Sciatic nerve (tissue), 2 donors: ENCODE measurements at regions not wholly inside any gene's neighbourhood (a gene's known extent, or its start where the extent isn't known, plus 50 kb on each side); places are given as distances from the start of the nearest gene placed in this dataset.
"Not testable (repeated sequence)": the region's sequence is repeated elsewhere in the genome, so short reads cannot be mapped to it uniquely, and the experiment has no call there.

Experiments used
- ATAC-seq: fragments of 200-7000 bp; cut with Tn5 transposase; one replicate; pipeline ENCODE4 v1.9.1; 2020; ENCODE audit warnings: mild to moderate bottlenecking, moderate library complexity
- DNase-seq: peaks from one replicate; pipeline ENCODE4 v3.0.0-alpha.2; 2020; ENCODE audit warnings: low spot score
- intact Hi-C: fragments of 100-400 bp; cut with DNase I; formaldehyde crosslinking; loops from one replicate; pipeline ENCODE4 v1.14.2; 2022
- donor health status: DM: no; HTN: no; CAD: no.
- donor health status: DM: no; HTN: no; CAD: no.

GRCh38 chr2:35174845-35175244 lies 1180.7 kb upstream of the CRIM1 start:
- ATAC-seq (no peak), DNase-seq (no peak)
- intact Hi-C loops, result no loop called here

GRCh38 chr2:35172687-35173086 lies 1182.9 kb upstream of the CRIM1 start:
- DNase-seq, result no peak
- no peak for ATAC-seq
- intact Hi-C loops, result no loop called here

- ATAC-seq, result no peak
- DNase-seq, result no peak
- intact Hi-C loops, result no loop called here
Observed at GRCh38 chr2:35168351-35168750, 1187.2 kb upstream of the CRIM1 start.

GRCh38 chr2:35163948-35164347 lies 1191.6 kb upstream of the CRIM1 start:
- ATAC-seq, result no peak
- DNase-seq, result no peak
- intact Hi-C loops, result no loop called here

GRCh38 chr2:35160871-35161270 lies 1194.7 kb upstream of the CRIM1 start:
- intact Hi-C loops, result no loop called here
- ATAC-seq, result no peak

DNA sequence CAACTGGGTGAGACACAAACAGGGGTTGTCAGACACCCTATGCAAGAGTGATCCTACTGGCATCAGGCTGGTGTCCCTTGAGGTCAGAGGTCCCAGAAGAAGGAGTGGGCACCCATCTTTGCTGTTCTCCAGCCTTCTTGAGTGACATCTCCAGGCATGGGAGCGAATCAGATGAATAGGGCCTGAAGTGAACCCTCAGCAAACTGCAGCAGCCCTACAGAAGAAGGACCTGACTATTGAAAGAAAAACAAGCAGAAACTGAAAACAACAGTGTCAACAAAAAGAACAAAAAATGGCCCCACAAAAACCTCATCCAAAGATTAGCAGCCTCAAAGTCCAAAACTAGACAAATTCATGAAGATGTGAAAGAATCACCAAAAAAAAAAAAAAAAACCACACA lies 1229.7 kb upstream of the CRIM1 start:
- DNase-seq (no peak), ATAC-seq (no peak)
- intact Hi-C loops, result no loop called here

More at GRCh38 chr2:35160871-35161270, 1194.7 kb upstream of the CRIM1 start:
- DNase-seq, result no peak

DNA sequence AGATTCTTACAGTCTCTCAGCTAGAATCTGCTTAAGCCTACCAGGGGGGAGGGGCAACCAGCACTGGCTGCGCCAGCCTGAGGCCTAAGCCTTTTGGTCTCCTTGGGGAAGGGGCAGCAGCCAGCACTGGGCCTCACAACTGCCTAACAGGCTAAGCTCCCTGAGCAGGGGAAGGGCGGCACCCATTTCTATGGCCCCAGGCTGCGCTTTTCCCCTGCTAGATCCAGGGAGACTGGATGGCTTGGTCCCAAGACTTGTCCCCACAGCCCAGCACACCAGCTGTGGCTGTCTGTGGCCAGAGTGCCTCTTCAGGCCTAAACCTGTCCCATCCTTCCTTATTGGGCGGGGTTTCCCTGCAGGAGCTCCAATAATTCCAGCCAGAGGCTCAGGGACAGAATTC lies 1230.3 kb upstream of the CRIM1 start:
- DNase-seq (no peak), ATAC-seq (no peak)
- intact Hi-C loops, result no loop called here

- intact Hi-C loops, result no loop called here
Observed at GRCh38 chr2:35116151-35116550, 1239.4 kb upstream of the CRIM1 start.

DNA sequence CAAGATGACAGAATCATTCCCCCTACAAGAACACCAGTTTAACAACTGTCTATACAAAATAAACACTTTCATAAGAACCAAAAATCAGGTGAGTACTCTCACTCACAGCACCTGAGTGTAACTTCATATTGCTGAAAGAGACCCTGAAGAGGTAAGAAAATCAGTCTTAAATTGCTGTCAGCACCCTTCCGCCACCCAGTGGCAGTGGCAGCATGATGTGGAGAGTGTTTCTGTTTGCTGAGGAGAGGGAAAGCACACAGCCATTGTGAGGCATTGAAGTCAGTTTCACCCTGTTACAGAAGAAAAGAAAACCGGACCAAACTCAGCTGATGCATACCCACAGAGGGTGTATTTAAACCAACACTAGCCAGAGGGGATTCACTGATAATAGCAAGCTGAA lies 1240.8 kb upstream of the CRIM1 start:
- ATAC-seq (no peak), DNase-seq (no peak)
- intact Hi-C loops, result no loop called here

More at GRCh38 chr2:35116151-35116550, 1239.4 kb upstream of the CRIM1 start:
- no peak for DNase-seq
- no peak for ATAC-seq

- intact Hi-C loops, DNase-seq, ATAC-seq: not testable (repeated sequence)
Observed at GRCh38 chr2:35112367-35112766, 1243.2 kb upstream of the CRIM1 start.

DNA sequence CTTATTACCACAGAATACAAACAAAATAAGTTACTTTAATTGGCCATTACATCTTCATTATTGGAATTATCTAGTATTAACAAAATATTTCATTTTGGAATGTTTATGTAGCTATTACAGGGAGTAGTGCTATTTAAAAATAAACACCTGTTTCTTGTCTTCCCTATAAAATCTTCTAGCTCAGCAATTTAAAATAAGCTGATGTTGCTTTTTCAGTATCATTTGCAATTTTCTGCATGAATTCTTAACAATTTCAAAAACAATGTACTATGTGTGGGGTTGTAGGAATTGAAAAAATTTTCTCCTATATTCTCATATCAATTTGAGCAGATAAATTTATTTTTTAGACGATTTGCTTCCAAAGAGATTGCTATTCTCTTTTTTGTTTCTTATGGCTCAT lies 1251.3 kb upstream of the CRIM1 start:
- DNase-seq (no peak), ATAC-seq (no peak)
- intact Hi-C loops, result no loop called here

DNA sequence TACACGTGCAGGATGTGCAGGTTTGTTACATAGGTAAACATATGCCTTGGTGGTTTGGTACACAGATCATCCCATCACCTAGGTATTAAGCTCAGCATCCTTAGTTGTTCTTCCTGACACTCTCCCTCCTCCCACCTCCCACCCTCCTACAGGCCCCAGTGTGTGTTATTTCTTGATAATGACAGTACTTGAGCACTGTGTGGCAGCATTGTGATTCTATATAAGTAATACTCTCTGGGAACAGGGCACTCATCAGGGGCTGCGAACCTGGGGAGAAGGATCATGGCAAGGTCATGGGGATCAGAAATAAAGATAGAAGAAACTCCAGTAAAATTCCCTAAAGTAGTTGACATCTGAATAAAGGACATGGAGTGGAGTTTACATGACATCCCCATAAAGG lies 1256.2 kb upstream of the CRIM1 start:
- DNase-seq, result no peak
- intact Hi-C loops, result no loop called here
- no peak for ATAC-seq

DNA sequence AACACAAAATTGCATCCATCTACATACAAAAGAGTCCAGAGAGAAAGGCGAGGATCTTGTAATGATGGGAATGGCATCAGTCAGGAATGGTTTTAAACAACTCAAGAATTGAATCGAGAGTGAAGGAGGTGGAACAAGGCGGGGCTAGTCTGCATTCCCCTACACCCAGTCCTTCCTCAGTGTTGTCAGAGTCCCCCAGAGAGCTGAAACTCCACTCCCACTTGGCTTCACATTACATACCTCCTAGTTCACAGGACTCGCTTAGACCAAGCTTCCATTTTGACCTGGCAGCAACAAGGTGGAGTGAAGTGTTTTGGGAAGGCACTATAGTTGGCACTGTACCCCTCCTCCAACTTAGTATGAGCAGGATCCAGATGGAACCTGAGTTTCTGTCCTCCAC lies 1273.5 kb upstream of the CRIM1 start:
- intact Hi-C loops, result no loop called here
- ATAC-seq, result no peak
- DNase-seq, result no peak

DNA sequence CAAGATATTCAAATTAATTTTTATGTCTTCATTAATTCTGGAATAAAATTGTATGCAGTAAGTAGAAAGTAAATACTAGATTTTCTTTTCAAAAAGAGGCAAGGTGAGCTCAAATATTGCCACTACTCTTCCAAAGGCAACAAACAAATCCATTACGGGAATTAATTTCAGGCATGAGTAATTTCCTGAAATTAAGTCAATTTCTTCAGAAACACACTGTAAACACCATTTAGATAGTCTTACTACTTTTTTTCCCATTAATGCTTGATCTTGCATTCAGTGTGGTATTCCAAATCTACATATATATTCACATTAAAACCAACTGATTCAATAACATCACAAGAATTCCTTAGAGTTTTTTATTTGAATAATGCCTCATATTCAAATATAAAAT lies 1274.0 kb upstream of the CRIM1 start:
- DNase-seq (no peak), ATAC-seq (no peak)
- intact Hi-C loops, result no loop called here

DNA sequence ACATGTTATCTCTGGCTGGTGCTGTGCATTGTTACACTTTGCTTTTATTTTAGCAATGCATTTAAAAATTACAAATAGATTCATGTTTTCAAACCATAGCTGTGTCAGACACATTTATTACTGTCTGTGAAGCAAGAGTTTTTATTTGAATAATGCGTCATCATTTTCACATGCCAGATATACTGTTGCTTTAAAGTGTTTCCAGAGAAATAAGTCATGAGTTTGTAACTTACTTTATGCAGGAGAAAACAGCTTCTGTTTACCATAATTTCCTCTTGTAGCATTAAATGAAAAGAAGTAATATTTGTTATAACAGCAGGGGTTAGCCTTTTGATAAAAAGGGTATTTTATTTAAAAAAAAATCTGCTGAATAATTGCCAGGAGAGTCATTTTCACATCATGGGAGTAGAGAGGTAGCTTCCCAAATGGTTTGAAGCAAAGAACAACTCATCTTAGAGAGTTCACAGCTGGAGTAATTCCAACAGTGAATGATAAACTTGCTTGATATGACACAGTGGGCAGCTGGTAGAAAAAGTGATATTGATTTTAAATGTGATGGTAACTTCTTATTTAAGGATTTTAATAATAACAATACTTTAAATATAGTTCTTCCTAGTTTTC lies 1274.5 kb upstream of the CRIM1 start:
- ATAC-seq (no peak), DNase-seq (no peak)
- intact Hi-C loops, result no loop called here

GRCh38 chr2:35080231-35080910 lies 1275.2 kb upstream of the CRIM1 start:
- ATAC-seq (no peak), DNase-seq (no peak)
- intact Hi-C loops, result no loop called here

- DNase-seq, result no peak
- no peak for ATAC-seq
- intact Hi-C loops, result no loop called here
Observed at GRCh38 chr2:35067420-35067819, 1288.2 kb upstream of the CRIM1 start.

GRCh38 chr2:35063836-35064235 lies 1291.7 kb upstream of the CRIM1 start:
- intact Hi-C loops, result no loop called here
- ATAC-seq (no peak), DNase-seq (no peak)

GRCh38 chr2:35035883-35036282 lies 1319.7 kb upstream of the CRIM1 start:
- DNase-seq (no peak), ATAC-seq (no peak)
- intact Hi-C loops, result no loop called here

- no peak for ATAC-seq
- DNase-seq, result no peak
- intact Hi-C loops, result no loop called here
Observed at GRCh38 chr2:35033748-35034147, 1321.8 kb upstream of the CRIM1 start.

GRCh38 chr2:35023545-35023944 lies 1332.0 kb upstream of the CRIM1 start:
- ATAC-seq (no peak), DNase-seq (no peak)
- intact Hi-C loops, result no loop called here
